Cardiac muscle cell (in vitro differentiated cells and primary cell): ENCODE measurements at regions not wholly inside any gene's neighbourhood (a gene's known extent, or its start where the extent isn't known, plus 50 kb on each side); places are given as distances from the start of the nearest gene placed in this dataset.

Experiments
- DNase-seq, 2 donors: peaks; one replicate each; pipeline versions ENCODE4 v3.0.0 to v3.0.0-alpha.2; 2010 to 2017; ENCODE audit warnings: low read depth in 1 of 2, low spot score in 1 of 2
- H3K27ac ChIP-seq: fragments of 200-600 bp; sonication (generic); 2 replicates; pipeline ENCODE4 v1.5.1; 2016
- H3K27me3 ChIP-seq: fragments of 200-600 bp; sonication (generic); 2 replicates; pipeline ENCODE4 v1.6.0; 2016; ENCODE audit warnings: control low read depth
- H3K36me3 ChIP-seq: fragments of 200-600 bp; sonication (generic); 2 replicates; pipeline ENCODE4 v1.5.1; 2016; ENCODE audit warnings: control low read depth
- H3K4me1 ChIP-seq: fragments of 200-600 bp; sonication (generic); 2 replicates; pipeline ENCODE4 v1.8.1; 2017; ENCODE audit warnings: low read depth, mild to moderate bottlenecking, mixed run types
- H3K4me3 ChIP-seq: fragments of 200-600 bp; sonication (generic); 2 replicates; pipeline ENCODE4 v1.5.1; 2016; ENCODE audit warnings: mild to moderate bottlenecking
- H3K9me3 ChIP-seq: fragments of 200-600 bp; sonication (generic); 2 replicates; pipeline ENCODE4 v1.5.1; 2017; ENCODE audit warnings: low read depth, mild to moderate bottlenecking, control low read depth
- CTCF ChIP-seq: IDR thresholded peaks from 2 replicates; pipeline ENCODE4 v1.5.1; 2012; ENCODE audit warnings: low read depth, mild to moderate bottlenecking, low read length

GRCh38 chr12:22969521-22969920 is 344.6 kb downstream of the ETNK1 start:
- H3K9me3 ChIP-seq: no peaks in the 10 kb centered on the region
- peaks cover 11% of the 10 kb centered on the region for H3K4me1 ChIP-seq
- no peak for TF ChIP-seq CTCF
- no peak overlapping the region for H3K4me3 ChIP-seq
- no peaks in the 10 kb centered on the region for H3K27me3 ChIP-seq
- H3K27ac ChIP-seq: no peak overlapping the region
- no peak for DNase-seq
- no peaks in the 10 kb centered on the region for H3K36me3 ChIP-seq

- H3K4me1 ChIP-seq: peaks cover 3% of the 10 kb centered on the region
- no peak overlapping the region for H3K27ac ChIP-seq
- no peaks in the 10 kb centered on the region for H3K36me3 ChIP-seq
- no peak for DNase-seq
- no peaks in the 10 kb centered on the region for H3K27me3 ChIP-seq
- no peaks in the 10 kb centered on the region for H3K9me3 ChIP-seq
- TF ChIP-seq CTCF: no peak
- H3K4me3 ChIP-seq: no peak overlapping the region
Measured at GRCh38 chr12:22971247-22971646, 346.3 kb downstream of the ETNK1 start.

GRCh38 chr12:22971701-22972191 is 346.8 kb downstream of the ETNK1 start:
- Histone ChIP-seq H3K9me3 (no peaks in the 10 kb centered on the region), H3K27me3 (no peaks in the 10 kb centered on the region), H3K4me1 (peaks cover 3% of the 10 kb centered on the region), H3K36me3 (no peaks in the 10 kb centered on the region), H3K27ac (no peak overlapping the region), H3K4me3 (no peak overlapping the region)
- DNase-seq: peak in 1 of 2 donors; percentile 5
- no peak for TF ChIP-seq CTCF

GRCh38 chr12:22974865-22975264 is 349.9 kb downstream of the ETNK1 start:
- peaks cover 3% of the 10 kb centered on the region for H3K4me1 ChIP-seq
- H3K27ac ChIP-seq: no peak overlapping the region
- no peak overlapping the region for H3K4me3 ChIP-seq
- no peaks in the 10 kb centered on the region for H3K36me3 ChIP-seq
- DNase-seq: peak in 1 of 2 donors; percentile 85
- no peak for TF ChIP-seq CTCF
- H3K9me3 ChIP-seq: no peaks in the 10 kb centered on the region
- H3K27me3 ChIP-seq: no peaks in the 10 kb centered on the region

- no peak for TF ChIP-seq CTCF
- no peaks in the 10 kb centered on the region for H3K36me3 ChIP-seq
- no peak overlapping the region for H3K27ac ChIP-seq
- H3K9me3 ChIP-seq: no peaks in the 10 kb centered on the region
- H3K4me1 ChIP-seq: no peaks in the 10 kb centered on the region
- H3K4me3 ChIP-seq: no peak overlapping the region
- DNase-seq: peak in 1 of 2 donors; percentile 90
- H3K27me3 ChIP-seq: no peaks in the 10 kb centered on the region
Measured at GRCh38 chr12:22978962-22979361, 354.0 kb downstream of the ETNK1 start.
